Raji (cell line): ENCODE measurements at regions not wholly inside any gene's neighbourhood (a gene's known extent, or its start where the extent isn't known, plus 50 kb on each side); places are given as distances from the start of the nearest gene placed in this dataset.

ENCODE experiments used
- POLR2A ChIP-seq: IDR thresholded peaks from 2 replicates; pipeline ENCODE4 v1.6.1; 2011; ENCODE audit warnings: low read depth, low read length, control low read depth; ENCODE audit not compliant: insufficient read depth

GRCh38 chr10:30724296-30724695, 94.7 kb upstream of the LYZL2 start:
- no peak for TF ChIP-seq POLR2A

DNA sequence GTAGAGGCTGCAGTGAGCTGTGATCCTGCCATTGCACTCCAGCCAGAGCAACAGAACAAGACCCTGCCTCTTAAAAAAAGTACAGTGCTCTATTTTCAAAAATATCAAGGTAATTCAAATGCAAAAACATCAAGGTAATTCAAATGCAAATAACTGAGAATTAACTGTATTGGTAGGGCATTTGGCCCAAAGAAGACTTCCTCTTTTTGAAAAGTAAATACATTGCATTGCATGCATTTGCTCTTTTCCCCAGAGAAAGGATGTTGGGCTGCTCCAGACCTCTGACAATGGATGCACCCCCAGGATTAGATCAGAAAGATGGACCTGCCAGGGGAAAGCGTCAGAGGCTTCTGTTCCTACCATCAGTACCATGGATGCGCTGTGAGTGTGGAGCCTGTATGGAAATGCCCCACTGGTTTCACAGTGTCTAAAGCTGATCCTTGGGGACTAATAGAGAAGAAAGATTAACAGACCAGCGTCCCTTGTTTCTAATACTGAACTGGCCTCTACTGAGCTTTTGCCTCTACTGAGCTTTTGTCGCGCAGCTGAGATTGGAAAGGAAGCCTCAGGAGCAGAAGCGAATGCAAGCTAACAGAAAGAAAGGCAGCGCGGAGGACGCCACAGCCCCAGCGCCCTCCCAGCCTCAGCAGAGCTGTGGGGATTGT, 93.5 kb upstream of the LYZL2 start:
- no peak for TF ChIP-seq POLR2A

- TF ChIP-seq POLR2A = no peak
Observed at GRCh38 chr10:30719832-30720231, 90.3 kb upstream of the LYZL2 start.

GRCh38 chr10:30709700-30710358, 80.3 kb upstream of the LYZL2 start:
- TF ChIP-seq POLR2A = no peak

GRCh38 chr10:30709229-30709628, 79.7 kb upstream of the LYZL2 start:
- no peak for TF ChIP-seq POLR2A

- no peak for TF ChIP-seq POLR2A
Observed at GRCh38 chr10:30708234-30708633, 78.7 kb upstream of the LYZL2 start.

- TF ChIP-seq POLR2A = no peak
Observed at GRCh38 chr10:30705625-30706149, 76.1 kb upstream of the LYZL2 start.

DNA sequence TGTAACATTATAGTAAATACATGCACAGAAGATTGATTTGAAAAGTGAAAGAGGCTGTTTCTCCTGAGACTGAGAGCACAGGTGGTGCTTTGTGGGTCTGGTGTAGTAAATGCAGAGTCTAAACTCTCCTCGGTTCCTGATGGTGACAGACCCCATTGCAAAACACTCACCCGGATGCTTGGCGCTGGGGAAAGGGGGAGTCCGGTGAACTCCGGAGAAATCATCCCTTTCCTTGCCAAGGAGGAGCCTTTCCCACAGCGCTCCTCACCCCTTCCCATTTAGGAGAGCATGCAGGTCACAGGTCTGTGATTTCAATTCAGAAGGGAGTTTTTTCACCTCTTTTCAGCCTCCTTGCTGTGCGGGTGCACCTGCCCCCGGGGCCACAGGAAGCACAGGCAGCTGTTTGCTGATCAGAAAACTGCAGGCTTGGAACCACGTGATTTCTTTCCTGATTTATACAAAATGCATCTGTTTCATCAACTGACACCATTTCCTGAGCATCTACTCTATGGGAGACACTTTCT, 75.6 kb upstream of the LYZL2 start:
- peak; percentile 47; the same call in 1 of the 2 replicates for TF ChIP-seq POLR2A

DNA sequence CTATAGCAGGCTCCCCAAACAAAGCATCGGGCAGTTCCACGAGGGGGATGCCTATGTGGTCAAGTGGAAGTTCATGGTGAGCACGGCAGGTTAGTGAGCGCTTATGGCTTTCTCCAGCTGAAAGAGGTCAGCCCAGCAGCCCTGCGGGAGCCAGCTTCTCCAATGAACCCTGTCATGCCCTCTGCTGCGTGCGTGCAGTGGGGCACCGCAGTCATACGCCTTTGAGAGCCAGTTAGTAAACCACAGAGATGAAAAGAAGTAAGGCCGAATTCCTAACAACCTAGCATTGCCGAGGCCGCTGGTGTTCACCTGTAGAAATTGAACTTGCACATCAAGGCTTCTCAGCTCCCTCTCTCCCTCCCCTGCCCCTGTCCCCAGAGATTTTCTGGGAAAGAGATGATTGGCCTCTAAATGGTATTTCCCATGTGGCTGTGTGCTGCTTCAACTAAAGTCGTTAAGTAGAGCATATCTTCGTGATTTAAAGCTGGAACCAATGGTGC, 75.1 kb upstream of the LYZL2 start:
- 0 out of 2 replicates have a peak, but pooled peaks have one; percentile 27 for TF ChIP-seq POLR2A

- no peak for TF ChIP-seq POLR2A
Observed at GRCh38 chr10:30704026-30704600, 74.6 kb upstream of the LYZL2 start.

DNA sequence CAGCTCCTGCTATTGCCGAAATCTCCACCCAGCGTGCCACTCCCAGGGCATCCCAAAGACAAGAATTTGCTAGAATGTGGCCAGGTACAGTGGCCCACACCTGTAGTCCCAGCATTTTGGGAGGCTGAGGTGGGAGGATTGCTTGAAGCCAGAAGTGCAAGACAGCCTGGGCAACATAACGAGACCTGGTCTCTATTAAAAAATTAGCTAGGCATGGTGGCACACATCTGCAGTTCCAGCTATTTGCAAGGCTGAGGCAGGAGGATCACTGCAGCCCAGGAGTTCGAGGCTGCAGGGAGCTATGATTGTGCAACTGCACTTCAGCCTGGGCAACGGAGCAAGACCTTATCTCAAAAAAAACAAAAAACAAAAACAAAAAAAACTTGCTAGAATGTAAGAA, 73.3 kb upstream of the LYZL2 start:
- no peak for TF ChIP-seq POLR2A

DNA sequence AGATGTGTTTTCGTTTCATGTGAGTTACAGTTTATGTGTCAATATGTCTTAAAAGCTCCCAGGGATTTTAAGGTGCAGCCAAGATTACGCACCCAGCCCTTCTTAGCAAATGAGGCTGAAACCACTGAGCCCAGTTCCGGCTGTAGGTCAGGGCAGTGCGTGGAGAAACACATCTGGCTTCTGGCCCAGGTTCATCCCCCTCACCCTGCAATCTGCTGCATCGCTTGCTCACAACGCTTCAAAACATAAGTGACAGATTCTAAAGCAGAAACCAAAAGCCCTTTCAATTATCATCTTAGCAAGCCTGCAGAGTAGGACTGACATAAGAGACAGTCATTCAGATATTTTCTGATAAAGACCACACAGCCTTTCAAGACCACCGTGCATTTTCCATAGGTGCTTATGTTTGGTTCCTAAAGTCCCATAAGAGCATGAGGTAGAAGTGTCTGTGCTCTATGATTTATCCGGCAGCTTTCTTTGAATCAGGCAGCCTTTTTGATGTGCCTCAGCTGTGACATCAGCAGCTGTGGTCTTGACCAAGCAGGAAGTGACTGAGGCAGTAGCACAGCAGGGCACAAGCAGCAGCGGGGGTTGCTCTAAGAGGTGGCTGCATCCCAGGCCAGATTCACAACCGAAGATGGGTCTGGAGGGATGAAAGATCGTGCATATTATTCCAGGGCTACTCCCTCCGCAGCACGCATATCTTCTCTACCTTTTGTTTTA, 72.1 kb upstream of the LYZL2 start:
- peak; percentile 60 for TF ChIP-seq POLR2A

DNA sequence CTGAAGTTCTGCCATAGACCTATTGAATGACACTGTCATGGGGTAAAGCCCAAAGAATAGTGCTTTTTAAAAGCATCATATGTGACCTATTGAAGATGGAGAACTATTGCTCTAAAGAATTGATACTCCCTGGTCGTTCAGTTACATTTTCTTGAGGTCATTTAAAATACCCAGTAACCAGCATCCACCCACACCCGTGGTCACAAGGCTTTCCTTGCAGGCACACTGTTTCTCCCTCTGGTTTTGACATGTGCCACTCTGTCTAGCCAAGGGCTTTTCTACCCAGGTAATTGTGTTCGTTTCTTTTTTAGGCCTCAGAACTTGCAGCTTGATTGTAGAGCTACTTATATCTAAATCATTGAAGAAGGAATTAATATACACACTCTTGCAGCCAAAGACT, 68.3 kb upstream of the LYZL2 start:
- TF ChIP-seq POLR2A = no peak

- TF ChIP-seq POLR2A = no peak
Observed at GRCh38 chr10:30694518-30695228, 65.1 kb upstream of the LYZL2 start.

- no peak for TF ChIP-seq POLR2A
Observed at GRCh38 chr10:30691639-30692015, 62.1 kb upstream of the LYZL2 start.

- no peak for TF ChIP-seq POLR2A
Observed at GRCh38 chr10:30688456-30688855, 58.9 kb upstream of the LYZL2 start.
